Astrocyte (in vitro differentiated cells and primary cell): ENCODE measurements at regions not wholly inside any gene's neighbourhood (a gene's known extent, or its start where the extent isn't known, plus 50 kb on each side); places are given as distances from the start of the nearest gene placed in this dataset.

Experiments
- EZH2 ChIP-seq: IDR thresholded peaks from 2 replicates; pipeline ENCODE4 v1.6.1; 2012; ENCODE audit warnings: mild to moderate bottlenecking, low read length, inconsistent platforms; ENCODE audit not compliant: insufficient read depth
- TF ChIP-seq, protein P1 (sequence below): IDR thresholded peaks from 2 replicates; pipeline ENCODE4 v1.5.1; 2011; ENCODE audit warnings: low read depth, mild to moderate bottlenecking, inconsistent platforms, low read length, moderate library complexity; ENCODE audit not compliant: insufficient read depth

DNA sequence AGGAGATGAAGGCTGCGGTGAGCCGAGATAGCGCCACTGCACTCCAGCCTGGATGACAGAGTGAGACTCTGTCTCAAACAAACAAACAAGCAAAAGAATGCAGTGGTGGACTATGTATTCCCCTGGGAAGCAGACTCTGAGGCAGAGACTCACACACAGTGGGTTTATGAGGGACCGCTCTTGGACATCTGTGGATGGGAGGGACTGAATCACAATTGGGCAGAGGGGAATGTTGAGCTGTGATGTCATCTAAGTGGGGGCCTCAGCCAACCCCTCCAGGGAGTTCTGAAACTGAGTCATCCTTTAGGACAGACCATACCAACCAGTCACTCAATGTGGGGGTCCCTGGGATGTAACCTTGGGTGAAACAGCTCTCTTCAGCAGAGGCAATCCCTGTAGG is 151.0 kb downstream of the SUDS3 start:
- TF ChIP-seq, protein P1, sequence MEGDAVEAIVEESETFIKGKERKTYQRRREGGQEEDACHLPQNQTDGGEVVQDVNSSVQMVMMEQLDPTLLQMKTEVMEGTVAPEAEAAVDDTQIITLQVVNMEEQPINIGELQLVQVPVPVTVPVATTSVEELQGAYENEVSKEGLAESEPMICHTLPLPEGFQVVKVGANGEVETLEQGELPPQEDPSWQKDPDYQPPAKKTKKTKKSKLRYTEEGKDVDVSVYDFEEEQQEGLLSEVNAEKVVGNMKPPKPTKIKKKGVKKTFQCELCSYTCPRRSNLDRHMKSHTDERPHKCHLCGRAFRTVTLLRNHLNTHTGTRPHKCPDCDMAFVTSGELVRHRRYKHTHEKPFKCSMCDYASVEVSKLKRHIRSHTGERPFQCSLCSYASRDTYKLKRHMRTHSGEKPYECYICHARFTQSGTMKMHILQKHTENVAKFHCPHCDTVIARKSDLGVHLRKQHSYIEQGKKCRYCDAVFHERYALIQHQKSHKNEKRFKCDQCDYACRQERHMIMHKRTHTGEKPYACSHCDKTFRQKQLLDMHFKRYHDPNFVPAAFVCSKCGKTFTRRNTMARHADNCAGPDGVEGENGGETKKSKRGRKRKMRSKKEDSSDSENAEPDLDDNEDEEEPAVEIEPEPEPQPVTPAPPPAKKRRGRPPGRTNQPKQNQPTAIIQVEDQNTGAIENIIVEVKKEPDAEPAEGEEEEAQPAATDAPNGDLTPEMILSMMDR, result no peak
- no peak for TF ChIP-seq EZH2
